Heart right ventricle (tissue), 16 donors: ENCODE measurements at regions not wholly inside any gene's neighbourhood (a gene's known extent, or its start where the extent isn't known, plus 50 kb on each side); places are given as distances from the start of the nearest gene placed in this dataset.
A peak's percentile ranks its signal among the peaks of the same experiment; 100 is the strongest.

Source experiments
- ATAC-seq, 8 donors: fragments of 200-7000 bp; cut with Tn5 transposase; one replicate each; pipeline ENCODE4 v1.9.1; 2020; ENCODE audit warnings: mild to moderate bottlenecking in 8 of 8, moderate library complexity in 8 of 8, moderate number of reproducible peaks in 1 of 8
- DNase-seq, 2 donors: peaks; one replicate each; pipeline ENCODE4 v3.0.0-alpha.2; 2020
- H3K27ac ChIP-seq, 10 donors: fragments of 200-600 bp; sonication (generic) in 2 of 10; one replicate each; pipeline versions ENCODE4 v1.5.0 to v1.8.0; 2020 to 2022; ENCODE audit warnings: mild to moderate bottlenecking in 3 of 10
- H3K27me3 ChIP-seq, 7 donors: fragments of 200-600 bp; one replicate each; pipeline ENCODE4 v1.8.0; 2021 to 2022; ENCODE audit warnings: mild to moderate bottlenecking in 2 of 7
- H3K36me3 ChIP-seq, 9 donors: fragments of 200-600 bp; sonication (generic) in 1 of 9; one replicate each; pipeline versions ENCODE4 v1.5.0 to v1.8.0; 2020 to 2022; ENCODE audit warnings: mild to moderate bottlenecking in 2 of 9
- H3K4me1 ChIP-seq, 9 donors: fragments of 200-600 bp; sonication (generic) in 1 of 9; one replicate each; pipeline versions ENCODE4 v1.5.0 to v1.8.0; 2020 to 2022; ENCODE audit warnings: mild to moderate bottlenecking in 4 of 9
- H3K4me3 ChIP-seq, 10 donors: fragments of 200-600 bp; sonication (generic) in 2 of 10; one replicate each; pipeline versions ENCODE4 v1.5.0 to v1.8.0; 2020 to 2022; ENCODE audit warnings: mild to moderate bottlenecking in 7 of 10, moderate library complexity in 2 of 10
- H3K9me3 ChIP-seq, 11 donors: fragments of 200-600 bp in 10 of 11; sonication (generic) in 2 of 11; one replicate each; pipeline versions ENCODE4 v1.5.0 to v1.8.0; 2013 to 2022; ENCODE audit warnings: mild to moderate bottlenecking in 2 of 11, control low read depth in 1 of 11, moderate library complexity in 1 of 11
- WGBS, 2 donors: extraction: QIAGEN DNeasy Blood & Tissue Kit; methylation state at CpG; one replicate each; pipeline ENCODE4 v1.1.7; 2013; ENCODE audit warnings: inconsistent platforms in 1 of 2; 5-methylcytosine and 5-hydroxymethylcytosine counted together
- intact Hi-C, 10 donors: fragments of 100-400 bp; cut with DNase I; formaldehyde crosslinking; loops; one replicate each; pipeline versions ENCODE4 v1.11.1 to v1.14.2; 2022
- TF ChIP-seq, protein P1 (sequence below), 9 donors: fragments of 200-600 bp; sonication (generic) in 2 of 9; IDR thresholded peaks; one replicate each; pipeline versions ENCODE4 v1.5.0 to v1.8.0; 2021 to 2022; ENCODE audit warnings: antibody characterized with exemption in 9 of 9, mild to moderate bottlenecking in 5 of 9, moderate library complexity in 1 of 9
- donor health status: Arrhythmogenic right ventricular cardiomyopathy.
- donor health status: ischemic (EF 13 %, LVEDD 7.1; RV severe dilation, severe dysfunction).
- donor health status: healthy with polysubstance abuse.
- donor health status: DM: no; HTN: yes; CAD: no.
- donor health status: DM: no; HTN: no; CAD: no.
- donor health status: ischemic (EF 25% LVEDD 6.9; RV normal size, moderate dysfunction).
- donor health status: ischemic (EF 25% LVEDD 5.7; RV mildly dilated, moderate dysfunction).
- donor health status: healthy.
- donor health status: DM: yes; HTN: yes; CAD: no.
- donor health status: Ischemic cardiomyopathy.
- donor health status: ischemic (EF 35%, LVEDD 5.7; RV mildly dilated, moderate dysfunction).
- donor health status: nonischemic (EF 11% LVEDD 7.7; RV severe dilation, severe dysfunction).
- donor health status: DM: yes; HTN: yes; CAD: no.
- donor health status: PGD.
- donor health status: ischemic (EF 29% LVEDD 5.4; RV normal size, mild dysfunction).
- donor health status: nonischemic (EF 23%, LVEDD 6.1; RV moderate dilation, normal function).

DNA sequence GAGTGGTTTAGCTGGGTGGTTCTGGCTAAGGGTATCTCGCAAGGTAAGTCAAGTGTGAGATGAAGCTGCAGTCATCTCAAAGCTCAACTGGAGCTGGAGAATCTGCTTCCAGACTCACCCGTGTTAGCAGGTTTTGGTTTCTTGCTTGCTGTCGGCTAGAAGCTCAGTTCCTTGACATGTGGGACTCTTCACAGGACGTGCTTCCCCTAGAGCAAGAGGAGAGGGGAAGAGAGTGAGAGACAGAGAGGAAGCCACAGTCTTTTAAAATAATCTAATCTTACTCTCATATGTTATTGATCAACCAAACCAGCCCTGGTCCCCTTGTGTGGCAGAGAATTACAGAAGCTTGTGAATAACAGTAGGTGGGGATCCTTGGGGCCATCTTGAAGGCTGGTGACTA lies 199.5 kb downstream of the REEP3 start:
- TF ChIP-seq, protein P1, sequence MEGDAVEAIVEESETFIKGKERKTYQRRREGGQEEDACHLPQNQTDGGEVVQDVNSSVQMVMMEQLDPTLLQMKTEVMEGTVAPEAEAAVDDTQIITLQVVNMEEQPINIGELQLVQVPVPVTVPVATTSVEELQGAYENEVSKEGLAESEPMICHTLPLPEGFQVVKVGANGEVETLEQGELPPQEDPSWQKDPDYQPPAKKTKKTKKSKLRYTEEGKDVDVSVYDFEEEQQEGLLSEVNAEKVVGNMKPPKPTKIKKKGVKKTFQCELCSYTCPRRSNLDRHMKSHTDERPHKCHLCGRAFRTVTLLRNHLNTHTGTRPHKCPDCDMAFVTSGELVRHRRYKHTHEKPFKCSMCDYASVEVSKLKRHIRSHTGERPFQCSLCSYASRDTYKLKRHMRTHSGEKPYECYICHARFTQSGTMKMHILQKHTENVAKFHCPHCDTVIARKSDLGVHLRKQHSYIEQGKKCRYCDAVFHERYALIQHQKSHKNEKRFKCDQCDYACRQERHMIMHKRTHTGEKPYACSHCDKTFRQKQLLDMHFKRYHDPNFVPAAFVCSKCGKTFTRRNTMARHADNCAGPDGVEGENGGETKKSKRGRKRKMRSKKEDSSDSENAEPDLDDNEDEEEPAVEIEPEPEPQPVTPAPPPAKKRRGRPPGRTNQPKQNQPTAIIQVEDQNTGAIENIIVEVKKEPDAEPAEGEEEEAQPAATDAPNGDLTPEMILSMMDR (IDR thresholded peaks at IDR 0.05) = no peak
- 43 to 44% methylated on average over 4 of the region's 4 CpGs for WGBS, 2 donors
- no peak for DNase-seq
- peak in 2 of 8 donors; percentile 5 to 21 for ATAC-seq
- H3K4me3 ChIP-seq = no peak overlapping the region
- H3K36me3 ChIP-seq = no peaks in the 10 kb centered on the region
- peak overlapping the region in 6 of 10 donors; percentile 33 to 66 (median 40) for H3K27ac ChIP-seq
- H3K27me3 ChIP-seq = peaks cover 0 to under 1% (median 0%) of the 10 kb centered on the region in 7 donors
- H3K4me1 ChIP-seq = peaks cover 0 to 38% (median 18%) of the 10 kb centered on the region in 9 donors
- no peaks in the 10 kb centered on the region for H3K9me3 ChIP-seq
- intact Hi-C loops = loop anchor here in 4 of 10 donors (2.0 to 5.0 kb wide), 6 partner anchors 47 to 554 kb away; no protein-coding TSS in a partner anchor

DNA sequence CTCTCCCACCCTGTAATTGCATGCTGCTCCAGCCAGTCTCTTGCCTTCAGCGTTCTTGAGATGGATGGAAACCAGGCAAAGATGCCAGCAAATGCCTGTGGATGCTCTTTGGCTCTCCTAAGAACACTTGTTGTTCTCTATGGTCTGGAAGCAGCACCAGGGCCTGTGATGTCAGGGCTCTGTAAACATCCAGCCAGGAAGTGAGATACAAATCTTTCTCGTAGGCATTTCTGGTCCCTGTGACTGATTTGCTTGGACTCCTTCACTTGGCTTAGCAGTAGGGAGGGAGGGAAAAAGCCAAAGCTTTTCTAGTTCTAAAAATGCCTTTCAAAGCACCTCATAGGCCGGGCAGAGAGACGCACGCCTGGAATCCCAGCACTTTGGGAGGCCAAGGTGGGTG lies 201.3 kb downstream of the REEP3 start:
- Histone ChIP-seq H3K4me3 (no peak overlapping the region), H3K4me1 (peaks cover 0 to 38% (median 18%) of the 10 kb centered on the region in 9 donors), H3K9me3 (no peaks in the 10 kb centered on the region), H3K27me3 (peaks cover 0 to 15% (median 0%) of the 10 kb centered on the region in 7 donors), H3K36me3 (no peaks in the 10 kb centered on the region), H3K27ac (peak overlapping the region in 8 of 10 donors; percentile 21 to 68 (median 52))
- TF ChIP-seq, protein P1 (IDR thresholded peaks at IDR 0.05) = no peak
- intact Hi-C loops = loop anchor here in 4 of 10 donors (2.0 to 5.0 kb wide), 6 partner anchors 45 to 556 kb away; no protein-coding TSS in a partner anchor
- WGBS, 2 donors = 39 to 43% methylated on average over 5 of the region's 5 CpGs
- ATAC-seq (peak in 7 of 8 donors; percentile 31 to 85 (median 71)), DNase-seq (no peak)

DNA sequence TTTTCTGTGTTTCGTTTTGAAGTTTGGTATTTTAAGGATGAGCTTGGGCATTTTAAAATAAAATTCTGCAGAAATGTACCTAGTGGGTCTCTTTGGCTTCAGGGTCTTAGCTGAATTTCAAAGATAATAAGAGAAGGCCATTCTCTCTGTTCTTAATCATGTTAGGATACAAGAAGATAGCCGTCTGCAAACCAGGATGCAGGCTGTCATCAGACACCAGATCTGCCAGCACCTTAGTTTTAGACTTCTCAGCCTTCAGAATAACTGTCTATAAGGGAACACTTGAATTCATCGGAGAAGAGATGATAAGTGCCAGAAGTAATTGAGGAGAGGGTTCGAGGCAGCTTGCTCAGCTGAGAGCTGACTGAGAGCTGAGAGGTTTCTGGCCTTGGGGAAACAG lies 202.1 kb downstream of the REEP3 start:
- intact Hi-C loops = loop anchor here in 4 of 10 donors (2.0 to 5.0 kb wide), 6 partner anchors 44 to 557 kb away; no protein-coding TSS in a partner anchor
- no peak for DNase-seq
- peaks cover 0 to 15% (median 0%) of the 10 kb centered on the region in 7 donors for H3K27me3 ChIP-seq
- ATAC-seq = no peak
- H3K27ac ChIP-seq = peak overlapping the region in 2 of 10 donors; percentile 57 to 68
- no peaks in the 10 kb centered on the region for H3K36me3 ChIP-seq
- 47 to 55% methylated on average over 4 of the region's 4 CpGs for WGBS, 2 donors
- TF ChIP-seq, protein P1 (IDR thresholded peaks at IDR 0.05) = no peak
- no peak overlapping the region for H3K4me3 ChIP-seq
- H3K9me3 ChIP-seq = no peaks in the 10 kb centered on the region
- peaks cover 0 to 38% (median 18%) of the 10 kb centered on the region in 9 donors for H3K4me1 ChIP-seq

DNA sequence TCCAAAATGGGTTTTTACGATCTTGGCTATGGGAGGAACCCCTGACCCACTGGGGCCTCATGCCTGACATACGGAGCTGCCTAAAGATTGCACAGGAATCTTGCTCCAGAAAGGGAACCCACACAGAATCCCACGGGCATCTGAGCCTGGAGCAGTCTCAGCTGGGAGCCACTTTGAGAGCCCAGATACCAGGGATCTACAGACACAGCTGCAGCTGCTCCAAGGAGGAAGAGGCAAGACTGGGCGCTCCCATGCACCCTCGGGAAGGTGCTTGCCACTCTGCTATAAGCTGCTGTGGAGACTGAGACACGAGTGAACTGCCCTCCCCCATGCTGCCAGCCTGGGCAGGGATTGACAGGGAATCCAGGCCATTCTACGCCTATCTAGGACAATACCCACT lies 202.5 kb downstream of the REEP3 start:
- peak overlapping the region in 1 of 10 donors; percentile 57 for H3K27ac ChIP-seq
- DNase-seq (no peak), ATAC-seq (peak in 1 of 8 donors; percentile 33)
- no peaks in the 10 kb centered on the region for H3K9me3 ChIP-seq
- peaks cover 0 to 38% (median 18%) of the 10 kb centered on the region in 9 donors for H3K4me1 ChIP-seq
- TF ChIP-seq, protein P1 (IDR thresholded peaks at IDR 0.05) = no peak
- no peak overlapping the region for H3K4me3 ChIP-seq
- 77 to 82% methylated on average over 7 of the region's 7 CpGs for WGBS, 2 donors
- no peaks in the 10 kb centered on the region for H3K36me3 ChIP-seq
- H3K27me3 ChIP-seq = peaks cover 0 to 15% (median 0%) of the 10 kb centered on the region in 7 donors
- intact Hi-C loops = loop anchor here in 4 of 10 donors (2.0 to 5.0 kb wide), 6 partner anchors 44 to 557 kb away; no protein-coding TSS in a partner anchor
